ENCODE measurements at regions not wholly inside any gene's neighbourhood (a gene's known extent, or its start where the extent isn't known, plus 50 kb on each side); places are given as distances from the start of the nearest gene placed in this dataset.

DNA sequence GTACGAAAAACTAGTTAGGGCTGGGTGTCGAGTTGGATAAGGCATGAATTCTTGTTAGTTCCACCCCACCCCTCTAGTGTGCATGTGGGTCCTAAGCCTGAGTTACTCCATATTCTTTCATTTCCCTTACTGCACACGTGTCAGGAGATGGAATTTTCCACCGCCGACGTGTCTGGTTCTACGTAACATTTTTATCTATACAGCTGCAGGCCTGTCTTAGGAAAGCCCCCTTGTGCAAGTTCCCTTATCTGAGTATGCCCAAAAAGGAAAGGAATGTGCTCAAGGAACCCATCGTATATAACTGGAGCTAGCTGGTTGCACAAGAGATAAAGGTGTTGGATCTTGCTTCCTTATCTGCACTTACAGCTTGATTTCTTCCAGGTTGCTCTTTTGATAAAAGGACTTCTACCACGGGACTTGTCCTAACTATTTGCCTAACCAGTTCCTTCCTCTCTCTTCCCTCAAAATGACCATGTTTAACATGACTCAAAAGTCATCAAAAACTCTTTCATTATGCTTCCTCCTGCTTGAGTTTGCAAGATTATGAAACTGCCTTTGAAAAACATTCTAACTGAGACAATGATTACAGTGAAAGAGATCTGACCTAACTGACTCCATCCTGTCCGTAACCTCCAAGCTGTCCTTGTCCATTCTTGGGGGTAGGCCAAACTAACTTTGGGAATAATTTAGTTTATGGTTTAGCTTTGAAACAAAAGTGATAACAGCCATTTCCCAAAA is 181.4 kb downstream of the AKR1D1 start:
- no peak for DNase-seq (ENCODE audit: low read depth)

DNA sequence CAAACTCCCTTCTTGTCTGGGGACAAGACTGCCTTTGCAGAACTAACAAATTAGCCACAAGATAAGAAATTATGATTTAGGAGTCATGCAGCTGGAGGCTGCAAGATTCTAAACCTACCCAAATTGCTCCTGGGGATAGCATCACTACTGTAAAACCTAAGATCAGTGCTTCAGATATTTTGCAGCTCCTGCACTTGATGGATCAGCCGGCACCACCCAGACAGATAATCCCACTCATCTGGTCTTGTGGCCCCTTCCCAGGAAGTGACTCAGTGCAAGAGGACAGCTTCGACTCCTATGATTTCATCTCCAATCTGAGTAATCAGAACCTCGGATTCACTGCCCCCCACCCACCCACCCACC is 181.9 kb downstream of the AKR1D1 start:
- no peak for DNase-seq (ENCODE audit: low read depth)

DNA sequence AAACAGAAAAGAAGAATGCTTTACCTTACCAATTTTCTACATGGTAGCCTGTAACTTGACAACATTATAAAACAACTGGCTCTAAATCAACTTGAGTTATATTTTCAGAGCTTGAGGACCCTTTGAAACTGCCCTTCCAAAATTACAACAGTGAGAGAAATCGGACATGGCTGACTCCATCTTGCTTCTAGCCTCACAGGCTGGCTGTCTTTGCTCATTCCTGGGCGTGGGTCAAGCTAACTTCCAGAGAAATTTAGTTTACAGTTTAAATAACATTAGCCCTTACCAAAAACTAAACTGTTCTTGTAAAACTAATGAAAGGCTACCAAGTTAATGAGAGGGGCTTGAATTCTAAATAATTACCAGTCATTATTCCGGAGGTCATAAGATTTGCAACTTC is 183.4 kb downstream of the AKR1D1 start:
- no peak for DNase-seq (ENCODE audit: low read depth)

DNA sequence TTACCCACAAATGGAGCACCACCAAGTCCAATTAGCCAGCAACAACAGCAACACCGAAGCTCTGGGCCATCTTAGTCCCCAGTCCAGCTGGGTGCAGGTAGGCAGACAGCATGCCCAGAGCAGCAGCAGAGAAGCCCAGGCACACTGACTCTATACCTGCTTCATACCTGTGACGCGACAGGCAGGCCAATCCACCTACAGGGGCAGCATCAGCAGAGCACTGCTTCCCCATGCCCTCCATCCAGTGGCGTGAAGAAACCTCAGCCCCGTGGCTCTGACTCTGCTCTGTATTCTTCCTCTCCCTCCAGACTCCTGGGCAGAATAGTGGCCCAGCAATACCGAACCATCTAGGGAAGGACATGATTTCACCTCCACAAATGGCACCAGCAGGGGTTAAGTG is 191.7 kb downstream of the AKR1D1 start:
- no peak for DNase-seq (ENCODE audit: low read depth)

DNA sequence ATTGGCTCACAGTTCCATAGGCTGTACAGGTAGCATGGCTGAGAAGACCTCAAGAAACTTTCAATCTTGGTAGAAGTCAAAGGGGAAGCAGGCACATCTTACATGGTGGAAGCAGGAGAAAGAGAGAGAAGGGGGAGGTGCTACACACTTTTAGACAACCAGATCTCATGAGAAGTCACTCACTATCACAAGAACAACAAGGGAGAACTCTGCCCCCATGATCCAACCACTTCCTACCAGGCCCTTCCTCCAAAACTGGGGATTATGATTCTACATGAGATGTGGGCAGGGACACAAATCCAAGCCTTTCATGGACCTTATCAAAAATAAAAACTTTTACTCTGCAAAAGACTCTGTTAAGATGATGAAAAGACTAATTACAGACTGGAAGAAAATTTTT is 183.2 kb upstream of the TRIM24 start:
- no peak for DNase-seq (ENCODE audit: low read depth)

DNA sequence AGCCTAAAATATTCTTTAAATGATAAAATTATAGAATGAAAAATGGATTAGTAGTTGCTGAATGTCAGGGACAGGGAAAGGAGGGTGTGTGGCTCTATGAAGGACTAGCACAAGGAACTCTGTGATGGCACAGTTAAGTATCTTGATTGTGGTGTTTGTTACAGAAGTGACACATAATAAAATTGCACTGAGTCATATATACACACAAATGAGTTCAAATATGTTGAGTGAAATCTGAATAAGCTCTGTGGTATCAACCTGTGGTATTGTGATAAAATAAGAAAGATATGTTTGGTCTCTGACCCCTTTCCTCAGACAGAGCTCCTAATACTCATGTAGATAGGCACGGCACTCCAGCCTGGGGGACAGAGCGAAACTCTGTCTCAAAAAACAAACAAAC is 181.5 kb upstream of the TRIM24 start:
- DNase-seq (ENCODE audit: low read depth) = no peak

DNA sequence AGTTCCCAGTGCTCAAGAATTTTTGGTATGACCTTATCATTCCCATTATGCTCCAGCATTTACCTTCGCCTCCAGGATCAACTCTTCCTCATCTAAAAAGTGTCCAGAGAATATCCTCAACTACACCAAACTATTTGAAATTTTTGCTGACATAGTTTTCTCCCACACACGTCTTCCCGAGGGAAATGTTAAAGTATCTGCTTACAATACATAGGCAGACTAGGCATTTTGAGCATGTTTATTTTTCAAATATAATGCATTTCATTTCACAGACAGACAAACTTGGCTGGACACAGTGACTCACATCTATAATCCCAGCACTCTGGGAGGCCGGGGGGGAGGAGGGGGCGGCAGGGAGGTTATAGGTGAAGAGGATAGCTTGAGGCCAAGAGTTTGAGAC is 177.1 kb upstream of the TRIM24 start:
- no peak for DNase-seq (ENCODE audit: low read depth)

DNA sequence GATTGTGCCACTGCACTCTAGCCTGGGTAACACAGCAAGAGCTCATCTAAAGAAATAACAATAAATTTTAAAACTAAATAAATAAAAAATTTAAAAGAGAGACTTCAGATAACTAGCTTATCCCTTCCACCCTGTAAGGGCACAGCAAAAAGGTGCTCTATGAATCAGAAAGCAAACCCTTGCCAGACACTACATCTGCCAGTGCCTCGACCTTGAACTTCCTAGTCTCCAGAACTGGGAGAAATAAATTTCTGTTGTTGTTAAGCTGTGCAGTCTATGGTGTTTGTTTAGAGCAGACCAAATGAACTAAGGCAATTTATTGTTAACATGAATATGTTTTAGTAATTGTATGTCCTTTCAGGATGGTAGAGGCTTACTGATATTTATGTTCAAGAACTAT is 174.9 kb upstream of the TRIM24 start:
- DNase-seq (ENCODE audit: low read depth) = no peak

DNA sequence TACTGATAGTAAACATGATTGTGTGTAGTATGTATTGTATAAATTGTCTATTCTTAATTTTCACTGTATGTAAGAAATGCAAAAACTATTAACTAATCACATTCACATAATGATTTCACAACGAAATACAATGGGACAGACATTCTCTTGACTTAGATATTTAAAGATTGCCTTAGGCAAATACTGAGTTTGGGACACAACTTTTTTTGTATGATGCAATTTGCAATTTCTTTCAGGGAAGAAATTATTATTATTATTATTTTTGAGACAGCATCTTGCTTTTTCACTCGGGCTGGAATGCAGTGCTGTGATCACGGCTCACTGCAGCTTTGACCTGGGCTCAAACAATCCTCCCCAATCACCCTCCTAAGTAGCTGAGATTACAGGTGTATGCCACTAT is 173.2 kb upstream of the TRIM24 start:
- DNase-seq (ENCODE audit: low read depth) = no peak

DNA sequence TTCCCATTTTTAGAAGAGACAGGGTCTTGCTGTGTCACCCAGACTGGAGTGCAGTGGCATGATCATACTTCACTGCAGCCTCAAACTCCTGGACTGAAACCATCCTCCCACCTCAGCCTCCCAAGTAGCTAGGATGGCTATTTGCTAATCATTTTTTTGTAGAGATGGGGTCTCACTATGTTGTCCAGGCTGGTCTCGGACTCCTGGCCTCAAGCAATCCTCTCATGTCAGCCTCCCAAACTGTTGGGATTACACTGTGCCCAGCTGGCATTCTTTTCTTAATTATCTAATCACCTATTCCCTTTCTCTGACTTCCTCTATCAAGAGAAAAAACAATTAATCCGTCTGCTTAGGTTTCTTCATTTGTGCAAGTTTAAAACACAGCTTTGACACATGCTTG is 172.5 kb upstream of the TRIM24 start:
- no peak for DNase-seq (ENCODE audit: low read depth)

DNA sequence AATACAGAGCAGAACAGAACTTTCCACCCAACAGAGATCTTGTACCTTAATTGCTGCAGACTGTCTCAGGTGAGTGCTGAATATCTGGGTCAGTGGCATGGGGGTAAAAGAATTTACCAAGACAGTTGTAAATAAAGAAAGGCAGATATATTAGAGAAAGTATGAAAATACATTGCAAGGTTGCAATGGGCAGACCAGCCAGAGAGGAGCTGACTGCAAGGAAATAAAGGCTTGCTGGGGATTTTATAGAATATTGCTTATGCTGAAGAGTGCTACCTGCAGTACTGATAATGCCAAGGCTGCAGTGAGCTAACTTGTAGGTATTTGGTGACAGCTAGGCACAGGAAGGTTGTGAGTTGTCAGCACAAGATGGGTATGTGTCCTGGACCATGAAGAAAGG is 171.0 kb upstream of the TRIM24 start:
- DNase-seq (ENCODE audit: low read depth) = no peak

DNA sequence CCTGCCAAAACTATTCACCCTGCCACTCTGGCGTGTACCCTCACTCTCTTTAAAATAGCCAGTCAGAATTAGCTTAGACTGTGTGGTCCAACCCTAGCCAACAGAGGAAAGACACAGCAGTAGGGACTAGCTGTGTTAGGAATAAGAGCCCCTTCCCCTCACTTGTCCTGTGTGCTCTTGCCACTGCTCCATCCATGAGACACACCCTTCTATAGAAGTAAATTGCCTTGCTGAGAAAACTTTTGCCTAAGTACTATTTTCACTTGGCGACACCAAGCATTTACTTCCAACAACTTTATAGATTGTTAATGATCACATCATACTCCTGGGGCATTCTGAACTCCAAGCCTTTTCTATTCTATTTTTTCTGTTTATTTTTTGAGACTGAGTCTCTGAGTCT is 170.2 kb upstream of the TRIM24 start:
- no peak for DNase-seq (ENCODE audit: low read depth)

DNA sequence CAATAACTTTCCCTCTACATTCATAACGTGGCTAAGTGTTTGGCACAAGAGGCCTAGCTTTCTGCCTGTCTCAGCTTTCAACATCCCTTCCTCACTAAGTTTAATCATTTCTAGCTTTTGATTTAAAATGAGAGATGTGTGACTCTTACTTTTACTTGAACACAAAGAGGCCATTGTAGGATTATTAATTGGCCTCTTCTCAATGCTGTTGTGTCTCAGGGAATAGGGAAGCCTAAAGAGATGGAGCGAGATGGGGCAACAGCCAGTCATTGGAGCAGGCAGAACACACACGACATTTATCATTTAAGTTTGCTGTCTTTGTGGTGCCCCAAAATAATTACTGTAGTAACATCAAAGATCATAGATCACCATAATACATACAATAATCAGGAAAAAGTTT is 167.1 kb upstream of the TRIM24 start:
- DNase-seq (ENCODE audit: low read depth) = no peak

DNA sequence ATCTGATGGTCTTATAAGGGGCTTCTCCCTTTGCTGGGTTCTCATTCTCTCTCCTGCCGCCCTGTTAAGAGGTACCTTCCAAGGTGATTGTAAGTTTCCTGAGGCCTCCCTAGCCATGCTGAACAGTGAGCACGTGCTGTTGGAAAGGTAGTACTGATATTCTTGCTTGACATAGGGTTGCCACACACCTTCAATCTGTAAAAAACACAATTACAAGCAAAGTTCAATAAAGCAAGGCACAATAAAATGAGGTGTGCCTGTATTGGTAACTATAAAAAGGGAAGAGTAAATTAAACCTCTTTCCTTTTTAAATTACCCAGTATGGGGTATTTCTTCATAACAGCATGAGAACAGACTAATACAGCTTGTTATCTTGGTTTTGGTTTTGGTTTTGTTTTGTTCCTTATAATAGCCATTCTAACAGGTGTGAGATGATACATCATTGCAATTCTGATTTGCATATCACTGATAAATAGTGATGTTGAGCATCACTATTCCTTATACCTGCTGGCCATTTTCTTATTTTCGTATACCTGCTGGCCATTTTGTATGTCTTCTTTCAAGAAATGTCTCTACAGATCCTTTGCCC is 164.9 kb upstream of the TRIM24 start:
- DNase-seq (ENCODE audit: low read depth) = no peak

DNA sequence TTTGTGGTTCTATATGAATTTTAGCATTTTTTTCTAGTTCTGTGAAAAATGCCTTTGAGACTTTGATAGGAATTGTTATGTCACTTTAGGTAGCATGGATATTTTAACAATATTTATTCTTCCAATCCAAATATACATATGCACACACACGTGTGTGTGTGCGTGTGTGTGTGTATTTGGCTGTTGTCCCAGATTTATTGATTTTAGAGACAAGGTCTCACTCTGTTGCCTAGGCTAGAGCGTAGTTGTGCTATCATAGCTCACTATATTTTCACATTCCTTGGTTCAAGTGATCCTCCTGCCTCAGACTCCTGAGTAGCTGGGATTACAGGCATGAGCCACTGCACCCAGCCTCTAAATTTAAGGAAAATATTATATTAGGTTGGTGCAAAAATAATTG is 162.5 kb upstream of the TRIM24 start:
- no peak for DNase-seq (ENCODE audit: low read depth)

DNA sequence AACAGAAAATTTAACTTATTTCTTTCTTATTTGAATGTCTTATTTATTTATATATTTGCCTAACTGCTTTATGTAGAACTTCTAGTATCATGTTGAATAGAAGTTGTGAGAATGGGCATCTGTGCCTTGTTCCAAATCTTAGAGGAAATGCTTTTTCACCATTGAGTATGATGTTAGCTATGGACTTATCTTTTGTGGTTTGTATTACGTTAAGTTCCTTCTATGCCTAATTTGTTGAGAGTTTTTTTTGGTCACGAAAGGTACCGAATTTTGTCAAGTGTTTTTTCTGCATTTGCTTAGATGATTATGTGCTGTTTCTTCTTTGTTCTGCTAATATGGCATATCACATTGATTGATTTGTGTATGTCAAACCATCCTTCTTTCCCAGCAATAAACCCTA is 161.0 kb upstream of the TRIM24 start:
- DNase-seq (ENCODE audit: low read depth) = no peak

DNA sequence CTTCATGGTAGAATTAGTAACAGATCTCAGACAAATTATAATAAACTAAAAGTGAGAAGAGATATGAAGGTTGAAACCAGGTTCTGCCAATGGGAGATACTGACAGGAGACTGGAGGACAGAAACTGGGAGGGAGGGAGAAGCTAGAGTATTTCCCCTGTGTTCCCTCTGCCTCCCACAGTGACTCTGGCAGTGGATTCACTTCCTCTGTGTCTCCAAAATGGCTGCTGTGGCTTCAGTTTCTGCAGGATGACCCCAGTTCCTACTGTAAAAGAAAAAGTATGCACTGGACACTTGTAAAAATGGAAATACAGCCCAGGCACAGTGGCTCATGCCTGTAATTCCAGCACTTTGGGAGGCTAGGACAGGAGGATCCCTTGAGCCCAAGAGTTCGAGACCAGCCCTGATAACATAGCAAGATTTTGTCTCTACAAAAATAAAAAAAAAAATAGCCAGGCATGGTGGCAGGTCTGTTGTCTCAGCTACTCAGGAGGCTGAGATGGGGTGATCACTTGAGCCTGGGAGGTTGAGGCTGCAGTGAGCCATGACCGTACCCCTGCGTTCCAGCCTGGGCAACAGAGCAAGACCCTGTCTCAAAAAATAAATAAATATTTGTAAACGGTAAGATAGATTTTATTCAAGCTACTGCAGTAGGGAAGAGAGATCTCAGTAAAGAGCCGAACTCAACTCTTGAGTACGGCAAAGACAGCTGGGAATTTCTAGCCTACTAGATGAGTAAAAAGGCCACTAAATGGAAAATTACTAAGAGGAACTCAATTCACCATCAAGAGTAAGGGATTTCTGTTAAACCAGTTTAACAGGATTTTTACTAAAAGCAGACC is 156.6 kb upstream of the TRIM24 start:
- DNase-seq (ENCODE audit: low read depth) = no peak

DNA sequence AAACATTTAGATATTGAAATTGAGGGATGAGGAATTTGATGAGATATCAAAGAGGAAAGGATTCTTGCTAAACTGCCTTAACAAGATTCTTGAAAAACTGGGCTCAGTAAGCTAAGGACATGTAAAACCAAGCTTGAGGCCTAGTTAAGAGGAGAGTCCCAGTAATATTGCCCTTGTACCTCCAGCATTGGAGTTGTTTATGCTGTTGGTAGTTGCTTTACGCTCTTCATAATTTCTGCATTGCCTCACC is 156.1 kb upstream of the TRIM24 start:
- DNase-seq (ENCODE audit: low read depth) = no peak

DNA sequence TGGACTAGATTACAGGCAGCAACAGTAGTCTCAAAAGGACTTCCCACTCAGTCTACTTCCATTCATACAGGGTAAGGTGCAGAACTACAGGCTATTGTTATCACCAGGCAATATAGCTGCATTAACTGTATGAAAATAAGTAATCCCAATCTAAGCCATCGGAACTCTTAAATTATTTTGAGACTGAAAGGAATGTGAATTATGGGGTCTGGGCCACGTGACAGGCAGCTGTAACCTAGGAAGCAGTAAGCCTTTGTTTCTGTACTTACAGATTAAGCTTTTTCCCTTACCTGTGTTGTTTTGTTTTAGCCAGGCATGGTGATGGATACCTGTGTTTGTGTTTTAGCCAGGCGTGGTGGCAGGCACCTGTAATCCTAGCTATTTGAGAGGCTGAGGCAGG is 152.4 kb upstream of the TRIM24 start:
- no peak for DNase-seq (ENCODE audit: low read depth)

DNA sequence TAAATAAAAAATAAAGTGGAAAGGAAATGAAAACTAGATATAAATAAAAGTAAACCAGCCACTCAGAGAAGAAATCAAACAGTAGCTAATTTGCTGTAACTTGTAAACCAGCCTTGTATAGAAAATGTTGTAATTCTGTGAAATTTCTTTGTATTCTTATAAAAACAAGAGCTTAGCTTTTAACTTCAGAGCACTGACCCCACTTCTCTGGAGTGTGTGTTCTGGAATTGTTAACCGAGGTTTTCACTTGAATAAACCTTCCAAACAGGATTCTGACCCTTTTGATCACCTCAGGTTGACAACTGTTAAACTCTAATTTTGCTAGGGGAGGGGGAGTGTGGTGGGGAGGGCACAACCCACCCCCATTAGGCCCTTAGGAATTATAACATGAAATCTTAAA is 151.9 kb upstream of the TRIM24 start:
- no peak for DNase-seq (ENCODE audit: low read depth)

DNA sequence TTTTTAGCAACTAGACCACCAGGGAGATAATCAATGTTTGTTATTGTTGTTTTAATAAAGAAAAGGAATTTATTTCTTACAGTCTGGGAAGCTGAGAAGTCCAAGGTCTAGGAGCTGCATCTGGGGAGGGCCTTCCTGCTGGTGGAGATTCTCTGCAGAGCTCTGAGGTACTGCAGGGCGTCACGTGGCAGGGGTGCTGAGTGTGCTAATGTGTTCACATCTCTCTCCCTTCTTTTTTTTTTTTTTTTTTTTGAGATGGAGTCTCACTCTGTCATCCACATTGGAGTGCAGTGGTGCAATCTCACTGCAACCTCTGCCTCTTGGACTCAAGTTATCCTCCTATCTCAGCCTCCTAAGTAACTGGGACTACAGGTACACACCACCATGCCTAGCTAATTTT is 150.9 kb upstream of the TRIM24 start:
- no peak for DNase-seq (ENCODE audit: low read depth)

DNA sequence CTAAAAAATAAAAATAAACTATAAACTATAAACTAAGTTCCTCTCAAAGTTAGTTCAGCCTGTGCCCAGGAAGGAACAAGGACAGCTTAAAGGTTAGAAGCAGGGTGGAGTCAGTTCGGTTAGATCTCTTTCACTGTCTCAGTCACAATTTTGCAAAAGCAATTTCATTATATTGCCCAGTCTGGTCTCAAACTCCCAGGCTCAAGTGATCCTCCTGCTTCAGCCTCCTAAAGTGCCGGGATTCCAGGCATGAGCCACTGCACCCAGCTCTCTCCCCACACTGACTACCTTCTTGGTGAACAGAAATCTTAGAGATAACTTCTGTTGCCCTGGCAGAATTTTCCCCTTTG is 146.3 kb upstream of the TRIM24 start:
- no peak for DNase-seq (ENCODE audit: low read depth)

DNA sequence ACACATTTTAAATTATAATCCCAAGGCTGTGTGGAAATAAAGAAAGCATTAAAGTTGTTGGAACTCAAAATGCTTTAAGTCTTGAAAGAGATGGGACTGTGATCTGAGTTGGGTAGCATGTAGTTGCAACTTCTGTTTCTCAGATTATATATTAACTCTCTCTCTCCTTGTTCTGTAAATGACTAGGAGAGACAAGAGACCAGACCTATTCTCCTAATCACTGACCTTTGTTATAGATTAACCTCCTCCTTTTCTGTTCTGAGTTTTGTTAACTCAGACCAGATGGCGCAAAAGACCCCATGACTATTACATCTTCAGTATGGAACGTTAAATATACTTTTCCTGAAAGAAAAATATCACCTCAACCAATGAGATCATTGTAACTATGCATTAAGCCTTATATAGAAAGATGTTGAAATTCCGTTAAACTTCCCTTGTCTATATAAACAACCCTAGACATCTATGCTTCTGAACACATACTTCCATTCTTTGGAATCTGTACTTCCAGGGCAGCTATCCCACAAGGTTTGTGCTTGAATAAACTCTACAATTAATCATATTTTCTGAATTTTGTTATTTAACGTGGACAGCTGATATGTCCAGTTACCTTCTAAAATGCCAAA is 143.5 kb upstream of the TRIM24 start:
- DNase-seq (ENCODE audit: low read depth) = no peak

Data from GM04503 (cell line).